Effector memory CD4-positive, alpha-beta T cell (primary cell): ENCODE measurements at regions not wholly inside any gene's neighbourhood (a gene's known extent, or its start where the extent isn't known, plus 50 kb on each side); places are given as distances from the start of the nearest gene placed in this dataset.

ENCODE experiments used
- DNase-seq, 3 donors: peaks; one replicate each; pipeline ENCODE4 v3.0.0-alpha.2; 2020
- H3K27ac ChIP-seq: 2 replicates; pipeline ENCODE4 v1.7.0; 2013; ENCODE audit warnings: mild to moderate bottlenecking, low read length, moderate library complexity; ENCODE audit not compliant: insufficient read depth, poor library complexity, severe bottlenecking
- H3K27me3 ChIP-seq: replicated peaks from 2 replicates; pipeline ENCODE4 v1.7.0; 2013; ENCODE audit warnings: mild to moderate bottlenecking, low read length; ENCODE audit not compliant: insufficient read depth, control insufficient read depth, poor library complexity, severe bottlenecking
- H3K36me3 ChIP-seq: 2 replicates; pipeline ENCODE4 v1.7.0; 2013; ENCODE audit warnings: mild to moderate bottlenecking, low read length, moderate library complexity; ENCODE audit not compliant: control insufficient read depth, insufficient read depth
- H3K4me1 ChIP-seq: 2 replicates; pipeline ENCODE4 v1.7.0; 2013; ENCODE audit warnings: low read length, mild to moderate bottlenecking; ENCODE audit not compliant: control insufficient read depth, insufficient read depth, poor library complexity, severe bottlenecking
- H3K4me3 ChIP-seq: 2 replicates; pipeline ENCODE4 v1.7.0; 2013; ENCODE audit warnings: low read length, low read depth, mild to moderate bottlenecking; ENCODE audit not compliant: insufficient read depth, poor library complexity, severe bottlenecking
- H3K9me3 ChIP-seq: 2 replicates; pipeline ENCODE4 v1.7.0; 2013; ENCODE audit warnings: mild to moderate bottlenecking, low read length, moderate library complexity; ENCODE audit not compliant: control insufficient read depth

GRCh38 chr2:2493496-2493895, 162.4 kb upstream of the MYT1L start:
- Histone ChIP-seq H3K27ac (no peak overlapping the region), H3K9me3 (no peaks in the 10 kb centered on the region), H3K4me1 (no peaks in the 10 kb centered on the region), H3K36me3 (no peaks in the 10 kb centered on the region), H3K4me3 (no peak overlapping the region), H3K27me3 (no peaks in the 10 kb centered on the region)
- DNase-seq: no peak

DNA sequence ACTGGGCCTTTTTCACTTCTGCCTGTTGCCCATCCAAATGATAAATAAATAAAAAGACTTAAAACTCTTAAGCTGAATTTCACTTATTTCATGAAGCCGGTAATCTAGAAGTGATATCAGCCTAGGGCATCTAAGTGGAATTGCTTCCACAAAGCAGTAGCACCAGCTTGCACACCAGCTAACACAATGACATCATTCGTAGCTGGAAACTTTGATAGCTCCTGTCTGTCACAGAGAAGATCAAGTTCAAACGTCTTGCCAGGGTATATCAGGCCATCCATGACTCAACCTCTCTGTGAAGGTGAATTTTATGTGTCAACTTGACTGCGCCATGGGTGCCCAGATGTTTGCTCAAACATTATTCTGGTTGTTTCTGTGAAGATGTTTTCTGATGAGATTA, 161.7 kb upstream of the MYT1L start:
- no peaks in the 10 kb centered on the region for H3K27me3 ChIP-seq
- H3K9me3 ChIP-seq: no peaks in the 10 kb centered on the region
- H3K4me1 ChIP-seq: no peaks in the 10 kb centered on the region
- DNase-seq: no peak
- no peak overlapping the region for H3K27ac ChIP-seq
- no peak overlapping the region for H3K4me3 ChIP-seq
- H3K36me3 ChIP-seq: no peaks in the 10 kb centered on the region

- Histone ChIP-seq H3K27ac (no peak overlapping the region), H3K4me3 (no peak overlapping the region), H3K36me3 (no peaks in the 10 kb centered on the region), H3K4me1 (no peaks in the 10 kb centered on the region), H3K27me3 (no peaks in the 10 kb centered on the region), H3K9me3 (no peaks in the 10 kb centered on the region)
- DNase-seq: no peak
These were observed 160.9 kb upstream of the MYT1L start for GRCh38 chr2:2491964-2492363.

DNA sequence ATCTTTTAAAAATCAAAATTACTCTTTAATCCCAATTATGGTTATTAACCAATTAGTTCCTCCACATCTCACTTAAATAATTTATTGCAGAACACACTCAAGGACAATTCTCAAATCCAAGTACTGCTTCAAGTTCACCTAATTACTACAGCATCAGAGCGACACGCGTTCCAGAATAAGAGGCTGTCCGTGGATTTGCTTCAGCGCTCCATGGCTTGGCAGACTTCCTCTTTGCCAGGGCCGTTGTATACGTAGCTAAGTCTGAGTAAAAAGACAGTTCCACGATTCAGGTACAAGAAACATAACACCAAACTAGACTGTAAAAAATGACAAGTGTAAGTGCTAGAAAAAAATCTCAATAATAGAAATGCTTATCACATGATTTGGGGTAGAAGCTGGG, 153.2 kb upstream of the MYT1L start:
- DNase-seq: no peak
- Histone ChIP-seq H3K27me3 (no peaks in the 10 kb centered on the region), H3K9me3 (no peaks in the 10 kb centered on the region), H3K4me3 (no peak overlapping the region), H3K27ac (no peak overlapping the region), H3K4me1 (no peaks in the 10 kb centered on the region), H3K36me3 (no peaks in the 10 kb centered on the region)

DNA sequence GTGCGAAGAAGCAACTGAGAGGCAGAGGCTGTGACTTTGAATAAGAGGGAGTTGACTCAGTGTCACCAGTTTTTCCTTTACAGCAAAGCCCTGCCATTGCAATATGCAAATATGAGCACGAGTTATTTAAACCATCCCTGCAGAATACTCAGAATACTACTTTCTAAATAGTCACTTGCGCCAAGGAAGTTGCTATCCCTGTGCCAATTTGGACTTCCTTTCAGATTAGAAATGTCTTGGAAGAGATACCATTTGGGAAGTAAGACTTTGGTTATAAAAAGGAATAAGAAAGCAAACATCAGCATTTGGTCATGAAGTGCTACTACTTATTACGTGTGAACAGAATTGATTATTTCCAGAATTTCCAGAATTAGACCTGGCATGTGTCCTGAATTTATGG, 151.8 kb upstream of the MYT1L start:
- Histone ChIP-seq H3K27me3 (no peaks in the 10 kb centered on the region), H3K36me3 (no peaks in the 10 kb centered on the region), H3K27ac (no peak overlapping the region), H3K4me3 (no peak overlapping the region), H3K9me3 (no peaks in the 10 kb centered on the region), H3K4me1 (no peaks in the 10 kb centered on the region)
- DNase-seq: no peak

DNA sequence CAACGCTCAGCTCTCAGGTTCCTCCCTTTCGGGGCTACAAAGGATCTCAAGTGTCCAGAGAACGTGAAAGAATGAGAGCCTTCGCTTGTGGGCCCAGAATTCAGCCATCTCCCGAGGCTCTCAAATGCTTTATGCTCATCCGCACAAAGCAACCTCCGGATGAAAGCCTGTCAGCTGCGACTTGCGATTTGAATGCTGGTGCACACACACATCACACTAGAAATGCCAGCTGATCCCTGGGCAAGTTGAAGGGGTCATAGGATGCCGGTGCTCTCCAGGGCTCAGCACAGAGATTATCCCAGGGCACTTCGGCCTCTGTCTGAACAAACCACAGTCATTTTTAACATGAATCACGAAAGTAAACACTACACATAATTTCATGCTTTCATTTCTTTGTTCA, 141.8 kb upstream of the MYT1L start:
- Histone ChIP-seq H3K27ac (no peak overlapping the region), H3K4me3 (no peak overlapping the region), H3K27me3 (no peaks in the 10 kb centered on the region), H3K36me3 (no peaks in the 10 kb centered on the region), H3K4me1 (no peaks in the 10 kb centered on the region), H3K9me3 (no peaks in the 10 kb centered on the region)
- DNase-seq: no peak

DNA sequence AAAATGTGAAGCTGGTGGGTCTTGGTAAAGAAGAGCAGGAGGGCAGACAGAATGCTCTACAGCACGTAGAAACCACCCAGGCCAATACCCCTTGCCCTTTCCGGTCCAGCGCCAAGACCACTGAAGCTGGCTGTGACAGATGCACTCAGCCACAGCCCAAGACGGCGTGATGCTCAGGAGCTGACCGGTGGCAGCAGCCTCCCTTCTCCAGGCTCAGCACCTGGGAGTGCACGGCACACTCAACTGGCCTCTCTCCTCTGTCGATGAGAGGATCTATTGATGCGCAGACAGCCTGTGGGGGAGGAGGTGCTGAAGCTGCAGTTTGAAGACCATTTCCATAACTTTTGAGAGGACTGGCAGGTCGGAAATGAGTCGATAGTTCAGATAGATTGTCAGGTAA, 141.0 kb upstream of the MYT1L start:
- Histone ChIP-seq H3K9me3 (no peaks in the 10 kb centered on the region), H3K36me3 (no peaks in the 10 kb centered on the region), H3K27ac (no peak overlapping the region), H3K4me1 (no peaks in the 10 kb centered on the region), H3K4me3 (no peak overlapping the region), H3K27me3 (no peaks in the 10 kb centered on the region)
- DNase-seq: no peak

GRCh38 chr2:2466534-2466933, 135.5 kb upstream of the MYT1L start:
- Histone ChIP-seq H3K4me3 (no peak overlapping the region), H3K27me3 (no peaks in the 10 kb centered on the region), H3K36me3 (no peaks in the 10 kb centered on the region), H3K9me3 (no peaks in the 10 kb centered on the region), H3K4me1 (no peaks in the 10 kb centered on the region), H3K27ac (no peak overlapping the region)
- no peak for DNase-seq

GRCh38 chr2:2464643-2465042, 133.6 kb upstream of the MYT1L start:
- H3K4me1 ChIP-seq: no peaks in the 10 kb centered on the region
- no peak overlapping the region for H3K4me3 ChIP-seq
- no peak for DNase-seq
- no peak overlapping the region for H3K27ac ChIP-seq
- no peaks in the 10 kb centered on the region for H3K36me3 ChIP-seq
- no peaks in the 10 kb centered on the region for H3K27me3 ChIP-seq
- no peaks in the 10 kb centered on the region for H3K9me3 ChIP-seq

DNA sequence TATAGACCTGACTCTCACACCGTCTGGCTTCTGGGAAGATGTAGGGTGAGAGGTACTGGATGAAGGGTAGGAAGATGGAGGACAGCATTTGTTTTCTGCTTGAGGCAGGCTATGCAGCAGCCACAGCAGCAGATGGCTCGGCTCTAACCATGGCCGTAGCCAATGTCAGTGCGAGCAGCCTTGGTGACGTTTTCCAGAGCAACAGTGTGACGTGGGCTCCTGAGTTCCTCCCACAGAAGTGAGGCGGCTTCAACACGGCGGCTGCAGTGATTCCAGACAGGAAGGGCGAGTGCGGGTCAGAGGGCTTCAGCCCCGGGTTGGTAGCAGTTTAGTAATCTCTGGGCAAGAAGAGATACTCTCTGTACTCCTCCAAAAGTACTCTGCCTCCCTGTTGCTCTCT, 133.0 kb upstream of the MYT1L start:
- no peaks in the 10 kb centered on the region for H3K4me1 ChIP-seq

GRCh38 chr2:2456721-2457120, 125.6 kb upstream of the MYT1L start:
- no peak for DNase-seq
- H3K27me3 ChIP-seq: no peaks in the 10 kb centered on the region
- H3K27ac ChIP-seq: no peak overlapping the region
- H3K36me3 ChIP-seq: no peaks in the 10 kb centered on the region
- no peak overlapping the region for H3K4me3 ChIP-seq
- no peaks in the 10 kb centered on the region for H3K4me1 ChIP-seq
- H3K9me3 ChIP-seq: no peaks in the 10 kb centered on the region

More for the DNA sequence above, 133.0 kb upstream of the MYT1L start:
- H3K27ac ChIP-seq: no peak overlapping the region
- H3K27me3 ChIP-seq: no peaks in the 10 kb centered on the region
- no peaks in the 10 kb centered on the region for H3K9me3 ChIP-seq
- no peak for DNase-seq
- H3K4me3 ChIP-seq: no peak overlapping the region
- H3K36me3 ChIP-seq: no peaks in the 10 kb centered on the region
